Neural cell (in vitro differentiated cells): ENCODE measurements at regions not wholly inside any gene's neighbourhood (a gene's known extent, or its start where the extent isn't known, plus 50 kb on each side); places are given as distances from the start of the nearest gene placed in this dataset.

Source experiments
- CTCF ChIP-seq: fragments of 450-650 bp; IDR thresholded peaks from 2 replicates; pipeline ENCODE4 v1.5.1; 2014; ENCODE audit warnings: antibody characterized with exemption, mild to moderate bottlenecking, moderate library complexity; ENCODE audit not compliant: poor library complexity, severe bottlenecking
- EP300 ChIP-seq: fragments of 450-650 bp; conservative IDR thresholded peaks from 2 replicates; pipeline ENCODE4 v1.6.1; 2014; ENCODE audit warnings: antibody characterized with exemption, mild to moderate bottlenecking, moderate library complexity; ENCODE audit not compliant: poor library complexity, severe bottlenecking
- EZH2 ChIP-seq: fragments of 200-600, 300-800 bp; shearing (Covaris generic), sonication (generic); IDR thresholded peaks from 2 replicates; pipeline ENCODE4 v1.6.1; 2014; ENCODE audit warnings: antibody characterized with exemption, low read length, borderline replicate concordance, mild to moderate bottlenecking; ENCODE audit not compliant: insufficient read depth, poor library complexity, severe bottlenecking

GRCh38 chr5:77842243-77842642 lies 66.1 kb upstream of the TBCA start:
- TF ChIP-seq EP300 (no peak), CTCF (no peak), EZH2 (no peak)
